Mesothelial cell of epicardium (in vitro differentiated cells): ENCODE measurements at regions not wholly inside any gene's neighbourhood (a gene's known extent, or its start where the extent isn't known, plus 50 kb on each side); places are given as distances from the start of the nearest gene placed in this dataset.

Experiments used
- DNase-seq, 2 experiments: peaks; one replicate each; pipeline ENCODE4 v3.0.0; 2021; ENCODE audit warnings: low spot score in 2 of 2; ENCODE audit not compliant: unreplicated experiment in 2 of 2
- H3K27ac Mint-ChIP-seq: 2 replicates; pipeline ENCODE4 v1.8.0; 2021; ENCODE audit warnings: mixed read lengths
- H3K27me3 Mint-ChIP-seq: 2 replicates; pipeline ENCODE4 v1.8.0; 2021; ENCODE audit warnings: low read depth, mixed read lengths
- H3K36me3 Mint-ChIP-seq: 2 replicates; pipeline ENCODE4 v1.8.0; 2021; ENCODE audit warnings: mixed read lengths
- H3K4me1 Mint-ChIP-seq: 2 replicates; pipeline ENCODE4 v1.8.0; 2021; ENCODE audit warnings: mixed read lengths
- H3K4me3 Mint-ChIP-seq: 2 replicates; pipeline ENCODE4 v1.8.0; 2021; ENCODE audit warnings: mild to moderate bottlenecking, moderate library complexity, mixed read lengths
- H3K9me3 Mint-ChIP-seq: 2 replicates; pipeline ENCODE4 v1.8.0; 2021; ENCODE audit warnings: mixed read lengths
- TF ChIP-seq, protein P1 (sequence below): fragments of 200-600 bp; sonication (generic); IDR thresholded peaks from one replicate; pipeline ENCODE4 v1.5.0; 2021; ENCODE audit warnings: antibody characterized with exemption; ENCODE audit not compliant: unreplicated experiment

- no peaks in the 10 kb centered on the region for H3K9me3 Mint-ChIP-seq
- no peak overlapping the region for H3K27ac Mint-ChIP-seq
Observed at GRCh38 chr1:195902779-195903178, 705.5 kb downstream of the KCNT2 start.

DNA sequence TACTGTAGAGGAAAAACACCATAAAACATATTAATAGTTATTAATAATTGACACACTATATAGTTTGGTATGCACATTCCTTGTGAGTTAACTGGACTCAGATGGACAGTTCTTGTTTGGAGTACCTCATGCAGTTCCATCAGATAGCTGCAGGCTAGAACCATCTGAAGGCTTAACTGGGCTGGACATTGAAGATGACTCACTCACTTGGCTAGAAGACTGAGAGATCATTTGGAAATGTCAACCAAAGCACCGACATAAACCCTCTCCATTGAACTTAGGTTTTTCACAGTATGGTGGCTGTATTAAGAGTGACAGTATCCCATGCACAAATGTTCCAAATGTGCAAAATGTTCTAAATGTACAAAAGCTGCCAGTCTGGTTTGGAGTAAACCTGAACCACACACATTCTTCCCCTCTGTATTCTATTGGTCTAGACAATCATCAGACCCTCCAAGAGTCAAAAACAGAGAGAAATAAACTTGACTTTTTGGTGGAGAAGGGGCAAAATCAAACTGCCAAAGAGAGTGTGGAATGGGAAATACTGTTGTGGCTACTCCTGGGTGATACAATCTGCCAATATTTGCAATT lies 708.4 kb downstream of the KCNT2 start:
- no peak for DNase-seq
- no peaks in the 10 kb centered on the region for H3K9me3 Mint-ChIP-seq
- H3K27me3 Mint-ChIP-seq: no peaks in the 10 kb centered on the region
- H3K4me3 Mint-ChIP-seq: no peak overlapping the region
- no peaks in the 10 kb centered on the region for H3K36me3 Mint-ChIP-seq
- peaks cover 8% of the 10 kb centered on the region for H3K4me1 Mint-ChIP-seq
- TF ChIP-seq, protein P1, sequence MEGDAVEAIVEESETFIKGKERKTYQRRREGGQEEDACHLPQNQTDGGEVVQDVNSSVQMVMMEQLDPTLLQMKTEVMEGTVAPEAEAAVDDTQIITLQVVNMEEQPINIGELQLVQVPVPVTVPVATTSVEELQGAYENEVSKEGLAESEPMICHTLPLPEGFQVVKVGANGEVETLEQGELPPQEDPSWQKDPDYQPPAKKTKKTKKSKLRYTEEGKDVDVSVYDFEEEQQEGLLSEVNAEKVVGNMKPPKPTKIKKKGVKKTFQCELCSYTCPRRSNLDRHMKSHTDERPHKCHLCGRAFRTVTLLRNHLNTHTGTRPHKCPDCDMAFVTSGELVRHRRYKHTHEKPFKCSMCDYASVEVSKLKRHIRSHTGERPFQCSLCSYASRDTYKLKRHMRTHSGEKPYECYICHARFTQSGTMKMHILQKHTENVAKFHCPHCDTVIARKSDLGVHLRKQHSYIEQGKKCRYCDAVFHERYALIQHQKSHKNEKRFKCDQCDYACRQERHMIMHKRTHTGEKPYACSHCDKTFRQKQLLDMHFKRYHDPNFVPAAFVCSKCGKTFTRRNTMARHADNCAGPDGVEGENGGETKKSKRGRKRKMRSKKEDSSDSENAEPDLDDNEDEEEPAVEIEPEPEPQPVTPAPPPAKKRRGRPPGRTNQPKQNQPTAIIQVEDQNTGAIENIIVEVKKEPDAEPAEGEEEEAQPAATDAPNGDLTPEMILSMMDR: no peak
- H3K27ac Mint-ChIP-seq: no peak overlapping the region

More at GRCh38 chr1:195902779-195903178, 705.5 kb downstream of the KCNT2 start:
- Mint-ChIP-seq H3K36me3 (no peaks in the 10 kb centered on the region), H3K27me3 (no peaks in the 10 kb centered on the region), H3K4me3 (no peak overlapping the region), H3K4me1 (peaks cover 8% of the 10 kb centered on the region)
- TF ChIP-seq, protein P1: no peak
- no peak for DNase-seq

DNA sequence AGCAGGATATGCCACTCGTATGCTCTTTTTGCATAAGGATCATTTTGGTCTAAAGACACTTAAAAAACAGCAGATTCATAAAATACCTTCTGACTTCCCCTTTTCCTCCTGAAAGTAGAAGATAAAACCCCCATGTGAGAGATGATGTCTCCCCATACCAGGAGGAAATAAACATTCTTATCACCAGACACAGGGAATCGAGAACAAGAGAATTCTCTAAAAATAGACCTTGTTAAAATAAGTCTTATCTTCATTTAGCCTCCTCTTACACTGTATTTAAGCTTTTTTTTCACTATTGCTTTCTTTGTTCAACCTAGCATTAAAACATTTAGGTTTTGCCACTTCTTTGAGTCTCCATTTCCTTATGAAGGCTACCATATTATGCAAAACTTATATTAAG lies 709.3 kb downstream of the KCNT2 start:
- peaks cover 2% of the 10 kb centered on the region for H3K9me3 Mint-ChIP-seq
- TF ChIP-seq, protein P1: no peak
- no peaks in the 10 kb centered on the region for H3K27me3 Mint-ChIP-seq
- peaks cover 8% of the 10 kb centered on the region for H3K4me1 Mint-ChIP-seq
- no peaks in the 10 kb centered on the region for H3K36me3 Mint-ChIP-seq
- DNase-seq: no peak
- H3K27ac Mint-ChIP-seq: no peak overlapping the region
- H3K4me3 Mint-ChIP-seq: no peak overlapping the region

GRCh38 chr1:195898373-195898772 lies 709.9 kb downstream of the KCNT2 start:
- no peaks in the 10 kb centered on the region for H3K36me3 Mint-ChIP-seq
- H3K27me3 Mint-ChIP-seq: no peaks in the 10 kb centered on the region
- DNase-seq: no peak
- H3K4me1 Mint-ChIP-seq: peaks cover 8% of the 10 kb centered on the region
- TF ChIP-seq, protein P1: no peak
- peaks cover 5% of the 10 kb centered on the region for H3K9me3 Mint-ChIP-seq
- no peak overlapping the region for H3K4me3 Mint-ChIP-seq
- H3K27ac Mint-ChIP-seq: no peak overlapping the region

DNA sequence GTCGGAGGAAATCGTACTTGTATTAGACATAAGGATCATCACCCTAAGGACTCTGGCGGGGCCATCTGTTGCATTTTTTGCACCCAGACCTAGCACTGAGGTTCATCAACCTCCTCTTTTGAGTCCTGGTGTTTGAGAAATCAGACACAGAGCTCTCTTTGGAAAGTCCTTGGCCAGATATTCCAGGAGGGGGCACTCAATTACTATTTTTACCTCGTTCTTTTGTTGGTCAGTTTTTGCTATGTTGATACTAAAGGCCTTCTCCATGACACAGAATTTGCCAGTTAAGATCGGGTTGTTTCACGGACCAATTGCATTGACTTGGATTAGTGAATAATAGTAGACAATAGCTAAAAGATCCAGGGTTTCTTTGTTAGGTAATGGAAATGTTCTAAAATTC lies 711.2 kb downstream of the KCNT2 start:
- Mint-ChIP-seq H3K27me3 (no peaks in the 10 kb centered on the region), H3K9me3 (peaks cover 5% of the 10 kb centered on the region), H3K27ac (no peak overlapping the region), H3K4me3 (no peak overlapping the region), H3K36me3 (no peaks in the 10 kb centered on the region), H3K4me1 (peaks cover 8% of the 10 kb centered on the region)
- DNase-seq: no peak
- TF ChIP-seq, protein P1: no peak

DNA sequence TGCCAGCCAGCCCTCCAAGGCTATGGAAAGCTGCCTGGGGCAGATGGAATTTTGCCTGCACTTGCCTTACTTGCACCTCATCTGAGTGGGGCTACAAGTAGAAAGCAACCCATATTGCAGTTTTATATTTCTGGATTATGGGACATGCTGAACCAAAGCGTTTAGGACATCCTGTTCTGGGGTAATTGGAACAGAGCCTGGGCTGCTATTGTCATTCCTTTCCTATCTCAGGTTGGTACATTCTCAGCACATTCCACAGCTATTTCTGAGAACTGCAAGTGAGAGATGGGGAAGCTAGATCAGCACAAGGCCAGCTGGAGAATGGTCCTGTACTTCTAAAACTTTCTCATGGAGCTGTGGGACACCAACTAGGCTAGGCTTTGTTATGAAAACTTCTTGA lies 713.8 kb downstream of the KCNT2 start:
- no peak overlapping the region for H3K4me3 Mint-ChIP-seq
- H3K27ac Mint-ChIP-seq: no peak overlapping the region
- TF ChIP-seq, protein P1: no peak
- H3K4me1 Mint-ChIP-seq: peaks cover 8% of the 10 kb centered on the region
- peaks cover 17% of the 10 kb centered on the region for H3K9me3 Mint-ChIP-seq
- peaks cover 1% of the 10 kb centered on the region for H3K36me3 Mint-ChIP-seq
- H3K27me3 Mint-ChIP-seq: no peaks in the 10 kb centered on the region
- no peak for DNase-seq
